IMR-90 (cell line): ENCODE measurements at regions not wholly inside any gene's neighbourhood (a gene's known extent, or its start where the extent isn't known, plus 50 kb on each side); places are given as distances from the start of the nearest gene placed in this dataset.

Experiments used
- ATAC-seq: fragments of 200-7000 bp; cut with Tn5 transposase; 2 replicates; pipeline ENCODE4 v1.9.1; 2020; ENCODE audit warnings: low read depth, mild to moderate bottlenecking, moderate library complexity
- BruUV-seq: library from RNA; stranded (reverse); fragments of 400-500 nt; replicated peaks from 2 replicates; lab custom pipeline; 2021; lab: Mats Ljungman, UMichigan
- CTCF ChIA-PET: fragments of 300-600 bp; formaldehyde crosslinking; extraction: SDS; loops from one replicate; lab custom pipeline; 2021; ENCODE audit warnings: antibody characterized with exemption; lab: Yijun Ruan, JAX
- POLR2A ChIA-PET: fragments of 300-600 bp; sonication (Branson Sonifier 250); formaldehyde crosslinking; loops from one replicate; lab custom pipeline; 2022; ENCODE audit warnings: antibody characterized with exemption; ENCODE audit not compliant: unreplicated experiment; lab: Charles Lee
- DNase-seq: peaks from one replicate; pipeline ENCODE4 v3.0.0; 2013
- H2AFZ ChIP-seq: replicated peaks from 2 replicates; pipeline ENCODE3; 2013; ENCODE audit warnings: low read length, mild to moderate bottlenecking; ENCODE audit not compliant: poor library complexity
- H2AK5ac ChIP-seq: 2 replicates; pipeline ENCODE4 v1.6.1; 2013; ENCODE audit warnings: low read depth, low read length, inconsistent platforms
- H2AK9ac ChIP-seq: replicated peaks from 2 replicates; pipeline ENCODE3; 2013; ENCODE audit warnings: mild to moderate bottlenecking, low read depth, low read length, moderate library complexity; ENCODE audit not compliant: poor library complexity
- H2BK120ac ChIP-seq: 2 replicates; pipeline ENCODE4 v1.6.1; 2013; ENCODE audit warnings: low read depth, low read length, inconsistent platforms
- H2BK15ac ChIP-seq: 3 replicates; pipeline ENCODE4 v1.6.1; 2013; ENCODE audit warnings: low read depth, low read length, inconsistent platforms
- H2BK20ac ChIP-seq: 2 replicates; pipeline ENCODE4 v1.6.1; 2013; ENCODE audit warnings: low read depth, mild to moderate bottlenecking, inconsistent platforms, low read length, moderate library complexity
- H2BK5ac ChIP-seq: 2 replicates; pipeline ENCODE4 v1.6.1; 2013; ENCODE audit warnings: mild to moderate bottlenecking, low read depth, low read length, inconsistent platforms; ENCODE audit not compliant: poor library complexity, severe bottlenecking
- H3K14ac ChIP-seq: replicated peaks from 2 replicates; pipeline ENCODE4 v1.6.1; 2013; ENCODE audit warnings: low read depth, low read length, inconsistent platforms
- H3K18ac ChIP-seq: 2 replicates; pipeline ENCODE4 v1.6.1; 2013; ENCODE audit warnings: low read depth, low read length, control low read depth
- H3K23ac ChIP-seq: 2 replicates; pipeline ENCODE4 v1.6.1; 2013; ENCODE audit warnings: low read depth, low read length, inconsistent platforms
- H3K27ac ChIP-seq: 2 replicates; pipeline ENCODE4 v1.5.1; 2013; ENCODE audit warnings: mild to moderate bottlenecking, control low read depth, low read length; ENCODE audit not compliant: insufficient read depth
- H3K27me3 ChIP-seq: 2 replicates; pipeline ENCODE4 v1.6.1; 2013; ENCODE audit warnings: low read length; ENCODE audit not compliant: control insufficient read depth, insufficient read depth
- H3K36me3 ChIP-seq: 2 replicates; pipeline ENCODE4 v1.6.1; 2013; ENCODE audit warnings: low read length, mixed read lengths; ENCODE audit not compliant: control insufficient read depth, insufficient read depth
- H3K4ac ChIP-seq: 2 replicates; pipeline ENCODE4 v1.6.1; 2013; ENCODE audit warnings: low read depth, low read length, inconsistent platforms
- H3K4me1 ChIP-seq: 2 replicates; pipeline ENCODE4 v1.6.1; 2013; ENCODE audit warnings: low read length, mixed read lengths; ENCODE audit not compliant: control insufficient read depth, insufficient read depth
- H3K4me2 ChIP-seq: 2 replicates; pipeline ENCODE4 v1.6.1; 2013; ENCODE audit warnings: low read depth, mild to moderate bottlenecking, control low read depth, low read length, moderate library complexity
- H3K4me3 ChIP-seq: 2 replicates; pipeline ENCODE4 v1.5.1; 2013; ENCODE audit warnings: low read depth, mild to moderate bottlenecking, control low read depth, low read length, moderate library complexity; ENCODE audit not compliant: insufficient read depth
- H3K56ac ChIP-seq: 2 replicates; pipeline ENCODE4 v1.6.1; 2013; ENCODE audit warnings: low read length, inconsistent platforms; ENCODE audit not compliant: insufficient read depth; ENCODE audit errors: extremely low read depth
- H3K79me1 ChIP-seq, 2 experiments: 2 replicates each; pipeline ENCODE4 v1.6.1; 2013; ENCODE audit warnings: low read length in 2 of 2, inconsistent platforms in 1 of 2, low read depth in 1 of 2
- H3K9ac ChIP-seq: 2 replicates; pipeline ENCODE4 v1.6.1; 2013; ENCODE audit warnings: low read depth, low read length, control low read depth
- H3K9me1 ChIP-seq: 2 replicates; pipeline ENCODE4 v1.6.1; 2013; ENCODE audit warnings: low read length, inconsistent platforms; ENCODE audit not compliant: insufficient read depth
- H3K9me3 ChIP-seq: 2 replicates; pipeline ENCODE4 v1.6.1; 2013; ENCODE audit warnings: low read length; ENCODE audit not compliant: control insufficient read depth, insufficient read depth
- H4K20me1 ChIP-seq: 2 replicates; pipeline ENCODE4 v1.6.1; 2013; ENCODE audit warnings: low read length, inconsistent platforms; ENCODE audit not compliant: insufficient read depth
- H4K5ac ChIP-seq: 2 replicates; pipeline ENCODE4 v1.6.1; 2013; ENCODE audit warnings: mild to moderate bottlenecking, low read depth, low read length, control low read depth
- H4K8ac ChIP-seq, 2 experiments: 2 replicates each; pipeline ENCODE4 v1.6.1; 2013; ENCODE audit warnings: low read depth in 2 of 2, low read length in 2 of 2, control low read depth in 1 of 2, inconsistent platforms in 1 of 2
- H4K91ac ChIP-seq: 2 replicates; pipeline ENCODE4 v1.6.1; 2013; ENCODE audit warnings: low read depth, low read length, inconsistent platforms; ENCODE audit not compliant: insufficient read depth
- CHD1 ChIP-seq: IDR thresholded peaks from 2 replicates; pipeline ENCODE4 v1.6.1; 2012; ENCODE audit warnings: low read depth, low read length, improper control_type of control experiment
- CTCF ChIP-seq: conservative IDR thresholded peaks from 2 replicates; pipeline ENCODE4 v1.5.1; 2012; ENCODE audit warnings: mild to moderate bottlenecking, low read depth, low read length, improper control_type of control experiment
- FOS ChIP-seq: fragments of 150-350 bp; IDR thresholded peaks from 2 replicates; pipeline ENCODE4 v1.6.1; 2016; ENCODE audit warnings: low read depth, low read length
- MAFK ChIP-seq: IDR thresholded peaks from 2 replicates; pipeline ENCODE4 v1.6.1; 2012; ENCODE audit warnings: low read depth, low read length, improper control_type of control experiment
- NFE2L2 ChIP-seq: fragments of 150-350 bp; IDR thresholded peaks from 2 replicates; pipeline ENCODE4 v1.6.1; 2016; ENCODE audit warnings: low read depth, mild to moderate bottlenecking, low read length
- RAD21 ChIP-seq: IDR thresholded peaks from 2 replicates; pipeline ENCODE4 v1.6.1; 2012; ENCODE audit warnings: low read length, improper control_type of control experiment
- RFX5 ChIP-seq: IDR thresholded peaks from 2 replicates; pipeline ENCODE4 v1.8.0; 2012; ENCODE audit warnings: low read depth, mild to moderate bottlenecking, low read length, moderate library complexity
- whole genome bisulfite sequencing, 2 experiments: methylation state at CpG; one replicate each; pipeline versions ENCODE4 v1.1.5 to v1.1.7; 2013; ENCODE audit warnings: missing lambda C conversion rate in 2 of 2; ENCODE audit not compliant: insufficient read length in 1 of 2; ENCODE audit errors: extremely low coverage in 2 of 2; 5-methylcytosine and 5-hydroxymethylcytosine counted together
- dilution Hi-C: fragments of 300-500 bp; cut with HindIII; formaldehyde crosslinking; loops from one replicate; pipeline ENCODE4 v1.14.3; 2018; ENCODE audit warnings: low sequenced_read_pairs; ENCODE audit not compliant: unreplicated experiment
- in situ Hi-C: fragments of 300-500 bp; cut with MboI; formaldehyde crosslinking; loops from 3 replicates; pipeline ENCODE4 v1.14.3; 2019; ENCODE audit warnings: low sequenced_read_pairs, inconsistent platforms, mixed read lengths
- intact Hi-C: fragments of 100-400 bp; cut with micrococcal nuclease; formaldehyde crosslinking; loops from 2 replicates; pipeline ENCODE4 v1.10.0; 2022

DNA sequence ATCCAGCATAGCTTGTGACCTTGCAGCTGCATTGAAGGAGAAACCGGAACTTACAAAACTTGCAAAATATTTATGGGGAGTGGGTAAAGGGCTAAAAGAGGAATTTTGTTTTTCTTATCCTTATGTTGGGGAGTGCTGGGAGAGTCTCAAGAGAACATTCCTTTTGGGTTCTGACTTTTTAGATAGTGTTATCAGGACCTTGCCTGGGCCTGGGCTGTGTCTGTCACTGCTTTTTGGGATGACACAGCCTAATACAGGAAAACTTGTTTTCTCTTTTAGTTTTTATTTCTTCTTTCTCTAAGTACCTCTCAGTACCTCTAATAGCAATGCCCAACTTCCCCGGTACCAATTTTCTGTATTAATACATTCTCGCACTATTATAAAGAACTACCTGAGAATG lies 850.6 kb downstream of the RPS29 start:
- no peaks in the 10 kb centered on the region for H3K27me3 ChIP-seq
- no peak overlapping the region for H3K18ac ChIP-seq
- no TSS peak for BruUV-seq
- dilution Hi-C loops (no loop called here), in situ Hi-C loops (no loop called here), intact Hi-C loops (no loop called here)
- no peak overlapping the region for H2BK15ac ChIP-seq
- H2BK120ac ChIP-seq, result no peak overlapping the region
- no peak overlapping the region for H3K56ac ChIP-seq
- H2AK5ac ChIP-seq, result no peak overlapping the region
- no peak overlapping the region for H4K5ac ChIP-seq
- no peak overlapping the region for H2BK5ac ChIP-seq
- no peak overlapping the region for H3K4ac ChIP-seq
- no peak overlapping the region for H4K91ac ChIP-seq
- H2AK9ac ChIP-seq, result no peak overlapping the region
- no peak overlapping the region for H3K14ac ChIP-seq
- no peak overlapping the region for H2AFZ ChIP-seq
- no peak overlapping the region for H3K9ac ChIP-seq
- TF ChIP-seq RAD21 (no peak), CHD1 (no peak), FOS (no peak), CTCF (no peak), MAFK (no peak), NFE2L2 (no peak), RFX5 (no peak)
- H3K36me3 ChIP-seq, result no peaks in the 10 kb centered on the region
- ATAC-seq (no peak), DNase-seq (no peak)
- H3K9me3 ChIP-seq, result peaks cover 7% of the 10 kb centered on the region
- no peak overlapping the region for H3K27ac ChIP-seq
- no peak overlapping the region for H3K4me2 ChIP-seq
- H3K9me1 ChIP-seq, result no peaks in the 10 kb centered on the region
- no peak overlapping the region for H3K23ac ChIP-seq
- POLR2A ChIA-PET, result no interaction called here
- no peak overlapping the region for H3K4me3 ChIP-seq
- H3K4me1 ChIP-seq, result no peaks in the 10 kb centered on the region
- H4K8ac ChIP-seq, result no peak overlapping the region
- no peaks in the 10 kb centered on the region for H3K79me1 ChIP-seq
- H4K20me1 ChIP-seq, result no peaks in the 10 kb centered on the region
- WGBS, 2 experiments, result no CpG with 5 or more reads among the region's 3 CpGs
- CTCF ChIA-PET, result no interaction called here
- no peak overlapping the region for H2BK20ac ChIP-seq
